DND-41 (cell line): ENCODE measurements at regions not wholly inside any gene's neighbourhood (a gene's known extent, or its start where the extent isn't known, plus 50 kb on each side); places are given as distances from the start of the nearest gene placed in this dataset.

Source experiments
- CTCF ChIP-seq: IDR thresholded peaks from 2 replicates; pipeline ENCODE4 v1.5.1; 2012; ENCODE audit warnings: borderline replicate concordance, low read length, moderate library complexity, mild to moderate bottlenecking; ENCODE audit not compliant: poor library complexity, severe bottlenecking; ENCODE audit errors: extremely low read depth
- EZH2 ChIP-seq: IDR thresholded peaks from 3 replicates; pipeline ENCODE4 v1.6.1; 2012; ENCODE audit warnings: borderline replicate concordance, low read depth, mild to moderate bottlenecking, moderate library complexity, low read length, inconsistent platforms; ENCODE audit not compliant: severe bottlenecking

GRCh38 chr5:114101153-114101552 lies 260.7 kb upstream of the KCNN2 start:
- TF ChIP-seq CTCF: peak; percentile 58
- no peak for TF ChIP-seq EZH2
